ENCODE measurements at regions not wholly inside any gene's neighbourhood (a gene's known extent, or its start where the extent isn't known, plus 50 kb on each side); places are given as distances from the start of the nearest gene placed in this dataset.

DNA sequence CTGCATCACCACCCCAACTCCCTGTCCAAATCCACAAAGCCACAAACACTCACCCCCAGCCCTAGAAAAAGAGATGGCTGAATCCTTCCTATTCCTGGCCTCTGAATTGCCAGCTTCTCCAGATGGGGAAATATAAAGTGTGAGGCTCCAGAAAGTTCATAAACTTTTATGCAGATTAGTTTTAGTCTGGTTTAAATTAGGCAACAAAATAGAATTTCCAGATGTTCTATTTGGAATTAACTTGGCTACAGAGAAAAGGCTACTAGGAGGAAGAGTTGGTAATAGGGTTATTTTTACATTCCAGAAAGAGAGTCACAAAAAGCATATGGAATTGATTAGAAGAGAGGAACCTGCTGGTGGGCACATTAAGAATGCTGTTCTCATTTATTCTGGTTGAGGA, 56.0 kb downstream of the EN1 start:
- Histone ChIP-seq H3K27me3 (ENCODE audit: control insufficient read depth in 3 of 3, insufficient read depth in 3 of 3, low read length in 3 of 3) (peaks cover 0 to 3% (median 2%) of the 10 kb centered on the region in 3 donors), H3K9ac (ENCODE audit: low read depth in 1 of 3, low read length in 3 of 3) (no peak overlapping the region), H3K4me3 (ENCODE audit: low read length in 3 of 3) (no peak overlapping the region), H3K4me1 (ENCODE audit: control insufficient read depth in 3 of 3, insufficient read depth in 3 of 3, low read length in 3 of 3) (peaks cover 0 to 6% (median 0%) of the 10 kb centered on the region in 3 donors), H3K27ac (ENCODE audit: low read depth, low read length) (no peak overlapping the region), H3K36me3 (ENCODE audit: control insufficient read depth in 3 of 3, insufficient read depth in 3 of 3, low read length in 3 of 3) (no peaks in the 10 kb centered on the region), H3K9me3 (ENCODE audit: control insufficient read depth in 3 of 3, low read length in 3 of 3) (no peaks in the 10 kb centered on the region)

DNA sequence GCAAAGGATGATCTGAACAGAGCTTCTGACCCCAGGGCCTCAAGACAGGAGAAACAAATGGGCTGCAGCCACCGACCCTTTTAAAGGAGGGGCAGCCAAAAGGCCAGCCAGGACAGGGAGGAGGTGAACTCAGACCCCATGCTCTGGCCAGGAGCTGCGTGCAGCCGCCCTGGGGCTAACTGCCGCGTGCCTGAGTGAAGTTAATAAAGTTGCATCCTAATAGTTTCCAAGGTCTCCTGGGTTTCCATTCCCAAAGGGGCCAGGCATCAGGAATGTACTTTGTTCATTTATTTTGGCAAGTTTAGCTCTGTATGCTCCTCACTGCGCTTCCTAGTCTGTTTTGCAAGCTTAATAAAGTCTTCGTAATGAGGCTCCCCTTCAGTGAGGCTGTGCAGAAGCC, 60.7 kb downstream of the EN1 start:
- no peak overlapping the region for H3K4me3 ChIP-seq (ENCODE audit: low read length in 3 of 3)
- H3K9me3 ChIP-seq (ENCODE audit: control insufficient read depth in 3 of 3, low read length in 3 of 3): no peaks in the 10 kb centered on the region
- H3K9ac ChIP-seq (ENCODE audit: low read depth in 1 of 3, low read length in 3 of 3): no peak overlapping the region
- peaks cover 0 to 4% (median 0%) of the 10 kb centered on the region in 3 donors for H3K27me3 ChIP-seq (ENCODE audit: control insufficient read depth in 3 of 3, insufficient read depth in 3 of 3, low read length in 3 of 3)
- H3K36me3 ChIP-seq (ENCODE audit: control insufficient read depth in 3 of 3, insufficient read depth in 3 of 3, low read length in 3 of 3): no peaks in the 10 kb centered on the region
- peaks cover 0 to 1% (median 0%) of the 10 kb centered on the region in 3 donors for H3K4me1 ChIP-seq (ENCODE audit: control insufficient read depth in 3 of 3, insufficient read depth in 3 of 3, low read length in 3 of 3)
- no peak overlapping the region for H3K27ac ChIP-seq (ENCODE audit: low read depth, low read length)

DNA sequence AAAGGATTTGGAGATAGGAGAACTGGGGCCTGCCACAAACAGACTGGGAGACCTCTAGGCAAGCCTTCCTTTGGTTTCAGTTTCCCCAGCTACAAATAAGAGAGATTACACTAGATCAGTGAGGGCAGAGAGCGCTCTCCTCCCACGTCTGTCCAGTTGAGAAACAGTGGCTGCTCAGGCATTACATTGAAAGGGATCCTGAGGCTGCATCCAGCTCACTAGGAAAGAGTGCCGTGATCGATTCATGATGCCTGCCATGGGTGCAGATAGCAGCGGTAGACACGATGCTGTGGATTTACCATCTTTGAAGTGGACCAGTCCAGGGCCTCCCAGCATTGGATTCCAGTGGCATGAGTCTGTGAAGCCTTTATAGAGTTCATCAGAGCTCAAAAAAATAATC, 62.6 kb downstream of the EN1 start:
- H3K27me3 ChIP-seq (ENCODE audit: control insufficient read depth in 3 of 3, insufficient read depth in 3 of 3, low read length in 3 of 3): peaks cover 0 to 4% (median 0%) of the 10 kb centered on the region in 3 donors
- no peak overlapping the region for H3K9ac ChIP-seq (ENCODE audit: low read depth in 1 of 3, low read length in 3 of 3)
- no peaks in the 10 kb centered on the region for H3K9me3 ChIP-seq (ENCODE audit: control insufficient read depth in 3 of 3, low read length in 3 of 3)
- no peaks in the 10 kb centered on the region for H3K36me3 ChIP-seq (ENCODE audit: control insufficient read depth in 3 of 3, insufficient read depth in 3 of 3, low read length in 3 of 3)
- H3K4me3 ChIP-seq (ENCODE audit: low read length in 3 of 3): no peak overlapping the region
- no peak overlapping the region for H3K27ac ChIP-seq (ENCODE audit: low read depth, low read length)
- H3K4me1 ChIP-seq (ENCODE audit: control insufficient read depth in 3 of 3, insufficient read depth in 3 of 3, low read length in 3 of 3): peaks cover 0 to 4% (median 0%) of the 10 kb centered on the region in 3 donors

DNA sequence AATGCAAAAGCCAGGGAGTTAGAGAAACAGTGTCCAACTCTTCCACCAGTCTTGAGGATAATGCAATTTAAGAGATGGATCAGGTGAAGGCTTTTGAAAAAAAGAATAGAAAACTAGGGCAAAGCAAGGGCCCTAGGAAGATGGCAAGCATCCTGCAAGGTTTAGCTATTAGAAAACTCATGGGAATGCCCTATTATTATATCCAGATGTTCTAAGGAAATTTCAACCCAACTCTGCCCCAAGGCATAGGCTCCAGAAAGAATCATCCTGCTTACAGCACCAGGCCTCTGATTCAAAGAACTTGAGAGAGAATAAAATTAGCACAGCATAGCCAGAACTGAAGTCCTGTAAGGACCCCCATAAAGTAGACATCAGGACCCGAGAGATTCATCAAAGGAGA, 68.1 kb downstream of the EN1 start:
- H3K9ac ChIP-seq (ENCODE audit: low read depth in 1 of 3, low read length in 3 of 3): no peak overlapping the region
- no peak overlapping the region for H3K27ac ChIP-seq (ENCODE audit: low read depth, low read length)

DNA sequence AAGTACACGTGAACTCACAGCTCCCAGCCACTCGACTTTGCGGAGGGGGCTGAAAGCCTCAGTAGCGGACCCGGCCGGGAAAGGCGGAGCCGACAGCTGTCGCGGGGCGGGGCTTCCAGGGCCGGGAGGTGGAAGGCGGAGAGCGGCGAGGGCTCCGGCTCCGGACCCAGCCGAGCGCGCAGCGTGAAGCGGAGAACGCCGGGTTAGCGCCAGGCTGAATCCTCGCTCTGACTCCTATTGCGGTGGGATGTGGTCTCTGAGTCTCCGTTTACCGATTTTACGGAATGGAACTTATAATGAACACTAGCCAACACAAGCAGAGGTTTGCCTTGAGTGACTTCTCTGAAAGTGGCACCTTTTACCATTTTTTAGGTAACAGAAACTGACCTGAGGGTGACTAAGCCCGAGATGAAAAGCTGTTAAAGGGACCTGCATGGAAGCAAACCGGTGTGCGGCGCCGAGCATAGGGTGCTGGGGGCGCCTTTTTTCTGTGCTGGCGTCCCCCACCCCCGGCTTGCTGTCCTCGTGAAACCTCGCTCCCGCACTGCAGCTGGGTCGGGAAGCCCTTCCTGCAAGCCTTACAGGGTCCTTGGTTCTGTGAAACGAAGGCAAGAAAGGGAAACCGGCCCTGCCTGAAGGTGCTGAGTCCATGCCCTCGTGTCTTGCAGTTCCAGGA, 72.9 kb downstream of the EN1 start:
- H3K27ac ChIP-seq (ENCODE audit: low read depth, low read length): no peak overlapping the region
- peaks cover 0 to 4% (median 3%) of the 10 kb centered on the region in 3 donors for H3K4me1 ChIP-seq (ENCODE audit: control insufficient read depth in 3 of 3, insufficient read depth in 3 of 3, low read length in 3 of 3)
- no peaks in the 10 kb centered on the region for H3K36me3 ChIP-seq (ENCODE audit: control insufficient read depth in 3 of 3, insufficient read depth in 3 of 3, low read length in 3 of 3)
- peak overlapping the region; percentile 54 to 80 (median 76) for H3K9ac ChIP-seq (ENCODE audit: low read depth in 1 of 3, low read length in 3 of 3)
- H3K27me3 ChIP-seq (ENCODE audit: control insufficient read depth in 3 of 3, insufficient read depth in 3 of 3, low read length in 3 of 3): peaks cover 0 to 4% (median 0%) of the 10 kb centered on the region in 3 donors
- H3K4me3 ChIP-seq (ENCODE audit: low read length in 3 of 3): peak overlapping the region; percentile 72 to 83 (median 81)
- H3K9me3 ChIP-seq (ENCODE audit: control insufficient read depth in 3 of 3, low read length in 3 of 3): no peaks in the 10 kb centered on the region

More for the DNA sequence above, 68.1 kb downstream of the EN1 start:
- Histone ChIP-seq H3K27me3 (ENCODE audit: control insufficient read depth in 3 of 3, insufficient read depth in 3 of 3, low read length in 3 of 3) (no peaks in the 10 kb centered on the region), H3K4me1 (ENCODE audit: control insufficient read depth in 3 of 3, insufficient read depth in 3 of 3, low read length in 3 of 3) (peaks cover 0 to 4% (median 3%) of the 10 kb centered on the region in 3 donors), H3K4me3 (ENCODE audit: low read length in 3 of 3) (no peak overlapping the region), H3K36me3 (ENCODE audit: control insufficient read depth in 3 of 3, insufficient read depth in 3 of 3, low read length in 3 of 3) (no peaks in the 10 kb centered on the region), H3K9me3 (ENCODE audit: control insufficient read depth in 3 of 3, low read length in 3 of 3) (no peaks in the 10 kb centered on the region)

DNA sequence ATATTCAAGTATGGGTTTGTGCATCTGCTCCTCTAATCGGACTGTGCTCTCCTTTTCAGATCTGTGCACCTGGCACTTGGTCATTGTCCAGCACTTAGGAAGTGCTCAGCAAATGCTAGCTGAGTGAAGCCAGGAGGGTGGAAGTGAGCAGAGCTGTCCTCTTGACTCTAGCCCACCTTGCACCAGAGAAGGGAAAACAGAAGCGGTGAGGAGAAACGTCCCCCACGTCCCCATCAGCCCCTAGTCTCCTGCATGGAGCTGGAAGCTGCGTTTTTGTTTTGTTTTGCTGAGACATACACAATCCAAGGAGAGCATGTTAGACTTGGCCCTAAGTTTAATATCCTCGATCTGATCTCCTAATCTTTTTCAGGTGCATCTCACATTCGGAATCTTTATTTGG, 73.6 kb downstream of the EN1 start:
- Histone ChIP-seq H3K27ac (ENCODE audit: low read depth, low read length) (no peak overlapping the region), H3K36me3 (ENCODE audit: control insufficient read depth in 3 of 3, insufficient read depth in 3 of 3, low read length in 3 of 3) (no peaks in the 10 kb centered on the region), H3K9me3 (ENCODE audit: control insufficient read depth in 3 of 3, low read length in 3 of 3) (no peaks in the 10 kb centered on the region), H3K9ac (ENCODE audit: low read depth in 1 of 3, low read length in 3 of 3) (no peak overlapping the region), H3K4me1 (ENCODE audit: control insufficient read depth in 3 of 3, insufficient read depth in 3 of 3, low read length in 3 of 3) (peaks cover 0 to 4% (median 3%) of the 10 kb centered on the region in 3 donors), H3K27me3 (ENCODE audit: control insufficient read depth in 3 of 3, insufficient read depth in 3 of 3, low read length in 3 of 3) (peaks cover 0 to 4% (median 0%) of the 10 kb centered on the region in 3 donors), H3K4me3 (ENCODE audit: low read length in 3 of 3) (peak overlapping the region in 1 of 3 donors; percentile 50)

DNA sequence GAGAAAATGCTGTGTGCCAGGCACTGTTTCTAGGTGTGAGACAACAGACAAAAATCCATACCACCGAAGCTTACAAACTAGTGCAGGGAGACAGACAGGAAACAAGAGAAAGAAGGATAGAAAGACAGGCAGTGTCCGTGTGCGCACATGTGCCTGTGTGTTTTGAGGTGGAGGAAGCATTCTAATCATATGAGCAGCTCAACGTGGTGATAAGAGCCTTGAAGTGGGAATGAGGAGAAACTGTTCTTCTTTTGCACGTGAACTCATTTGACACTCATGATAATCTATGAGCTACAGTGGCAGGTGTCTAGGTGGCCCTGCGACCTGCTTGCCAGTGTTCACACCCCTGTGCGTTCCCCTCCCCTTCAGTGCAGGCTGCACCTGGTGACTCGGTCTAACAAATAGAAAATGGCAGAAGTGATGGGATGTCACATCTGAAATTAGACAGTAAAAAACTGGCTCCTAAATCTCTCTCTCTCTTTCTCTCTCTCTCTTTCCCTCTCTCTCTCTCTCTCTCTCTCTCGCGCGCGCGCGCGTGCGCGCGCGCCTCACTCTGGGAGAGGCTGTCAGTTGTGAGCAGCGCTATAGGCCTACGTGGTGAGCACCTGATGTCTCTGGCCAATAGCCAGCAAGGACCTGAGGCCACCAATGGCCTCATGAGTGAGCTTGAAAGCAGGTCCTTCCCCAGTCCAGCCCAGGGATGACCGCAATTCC, 74.8 kb downstream of the EN1 start:
- Histone ChIP-seq H3K4me1 (ENCODE audit: control insufficient read depth in 3 of 3, insufficient read depth in 3 of 3, low read length in 3 of 3) (peaks cover 0 to 4% (median 3%) of the 10 kb centered on the region in 3 donors), H3K4me3 (ENCODE audit: low read length in 3 of 3) (no peak overlapping the region), H3K27ac (ENCODE audit: low read depth, low read length) (no peak overlapping the region), H3K36me3 (ENCODE audit: control insufficient read depth in 3 of 3, insufficient read depth in 3 of 3, low read length in 3 of 3) (no peaks in the 10 kb centered on the region), H3K9me3 (ENCODE audit: control insufficient read depth in 3 of 3, low read length in 3 of 3) (no peaks in the 10 kb centered on the region), H3K27me3 (ENCODE audit: control insufficient read depth in 3 of 3, insufficient read depth in 3 of 3, low read length in 3 of 3) (peaks cover 0 to 4% (median 0%) of the 10 kb centered on the region in 3 donors), H3K9ac (ENCODE audit: low read depth in 1 of 3, low read length in 3 of 3) (no peak overlapping the region)

DNA sequence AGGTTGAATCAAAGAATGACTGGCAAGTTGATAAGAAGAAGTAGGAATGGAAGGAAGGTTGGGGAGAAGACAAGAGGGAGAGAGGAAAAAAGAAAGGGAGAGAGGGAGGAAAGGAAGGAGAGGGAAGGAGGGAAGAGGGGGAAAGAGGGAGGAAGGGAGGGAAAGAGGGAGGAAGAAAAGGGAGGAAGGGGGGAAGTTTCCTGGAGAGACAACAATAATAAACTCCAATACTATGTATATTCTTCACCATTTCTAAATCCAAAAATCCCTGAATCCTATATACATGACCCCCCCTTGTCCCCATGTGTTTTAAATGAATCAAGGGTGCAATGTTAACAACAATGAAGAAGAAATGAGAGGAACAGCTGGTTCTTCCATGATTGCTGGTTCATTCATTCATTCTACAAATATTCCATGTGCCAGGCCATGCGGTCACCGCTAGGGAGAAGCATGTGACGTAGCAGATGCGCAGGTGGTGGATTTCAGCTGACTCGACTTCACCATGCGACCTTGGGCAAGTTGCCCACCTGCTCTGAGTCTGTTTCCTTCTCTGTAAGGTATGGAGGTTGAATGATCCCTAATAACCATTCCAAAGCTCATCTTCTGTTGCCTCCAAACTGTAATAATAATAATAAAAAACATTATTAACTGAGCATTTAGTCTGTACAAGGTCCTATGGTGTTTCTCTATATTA, 77.6 kb downstream of the EN1 start:
- Histone ChIP-seq H3K27ac (ENCODE audit: low read depth, low read length) (no peak overlapping the region), H3K9me3 (ENCODE audit: control insufficient read depth in 3 of 3, low read length in 3 of 3) (no peaks in the 10 kb centered on the region), H3K4me3 (ENCODE audit: low read length in 3 of 3) (no peak overlapping the region), H3K36me3 (ENCODE audit: control insufficient read depth in 3 of 3, insufficient read depth in 3 of 3, low read length in 3 of 3) (no peaks in the 10 kb centered on the region), H3K4me1 (ENCODE audit: control insufficient read depth in 3 of 3, insufficient read depth in 3 of 3, low read length in 3 of 3) (peaks cover 0 to 4% (median 2%) of the 10 kb centered on the region in 3 donors), H3K27me3 (ENCODE audit: control insufficient read depth in 3 of 3, insufficient read depth in 3 of 3, low read length in 3 of 3) (peaks cover 0 to 4% (median 0%) of the 10 kb centered on the region in 3 donors), H3K9ac (ENCODE audit: low read depth in 1 of 3, low read length in 3 of 3) (no peak overlapping the region)

DNA sequence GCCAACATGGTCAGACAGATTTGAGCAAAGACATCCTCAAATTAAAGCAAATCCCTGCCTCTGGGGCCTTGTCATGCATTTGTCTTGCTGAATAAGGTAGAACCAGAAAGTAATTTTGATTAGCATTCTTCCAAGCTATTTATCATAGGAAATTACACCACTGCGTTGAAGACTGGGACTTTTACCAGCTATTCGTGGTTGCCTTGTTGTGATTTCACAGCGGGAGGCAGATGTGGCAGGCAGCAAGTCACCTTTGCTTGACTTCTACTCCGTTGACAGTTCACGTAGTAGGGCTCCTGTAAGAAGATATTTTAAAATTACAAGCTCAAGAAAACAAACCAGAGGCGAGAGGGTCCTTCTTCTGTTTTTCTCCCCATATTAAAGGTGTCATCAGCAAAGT, 80.6 kb downstream of the EN1 start:
- H3K4me1 ChIP-seq (ENCODE audit: control insufficient read depth in 3 of 3, insufficient read depth in 3 of 3, low read length in 3 of 3): no peaks in the 10 kb centered on the region
- H3K9ac ChIP-seq (ENCODE audit: low read depth in 1 of 3, low read length in 3 of 3): no peak overlapping the region
- peaks cover 0 to 4% (median 0%) of the 10 kb centered on the region in 3 donors for H3K27me3 ChIP-seq (ENCODE audit: control insufficient read depth in 3 of 3, insufficient read depth in 3 of 3, low read length in 3 of 3)
- no peak overlapping the region for H3K27ac ChIP-seq (ENCODE audit: low read depth, low read length)
- no peaks in the 10 kb centered on the region for H3K9me3 ChIP-seq (ENCODE audit: control insufficient read depth in 3 of 3, low read length in 3 of 3)
- no peaks in the 10 kb centered on the region for H3K36me3 ChIP-seq (ENCODE audit: control insufficient read depth in 3 of 3, insufficient read depth in 3 of 3, low read length in 3 of 3)
- no peak overlapping the region for H3K4me3 ChIP-seq (ENCODE audit: low read length in 3 of 3)

DNA sequence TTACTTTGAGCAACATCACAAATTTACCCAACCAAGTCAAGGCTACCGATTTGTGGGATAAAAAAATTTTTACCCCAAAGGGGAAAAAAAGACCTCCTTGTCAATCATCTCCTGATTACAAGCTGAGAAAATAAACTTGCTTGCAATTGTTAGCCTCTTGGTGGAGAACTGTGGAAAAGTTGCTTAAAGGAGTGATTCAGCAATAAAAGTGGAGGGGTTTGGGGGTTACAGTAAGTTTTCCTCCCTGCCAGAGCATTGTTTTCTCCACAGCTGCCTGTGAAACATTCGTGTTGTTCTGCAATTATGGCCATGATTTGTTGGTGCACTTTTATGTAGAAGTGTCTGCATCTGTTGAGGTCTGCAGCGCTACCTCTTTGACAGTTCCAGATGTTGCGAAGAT, 82.6 kb downstream of the EN1 start:
- Histone ChIP-seq H3K27ac (ENCODE audit: low read depth, low read length) (no peak overlapping the region), H3K4me1 (ENCODE audit: control insufficient read depth in 3 of 3, insufficient read depth in 3 of 3, low read length in 3 of 3) (no peaks in the 10 kb centered on the region), H3K27me3 (ENCODE audit: control insufficient read depth in 3 of 3, insufficient read depth in 3 of 3, low read length in 3 of 3) (no peaks in the 10 kb centered on the region), H3K4me3 (ENCODE audit: low read length in 3 of 3) (no peak overlapping the region), H3K9ac (ENCODE audit: low read depth in 1 of 3, low read length in 3 of 3) (no peak overlapping the region), H3K9me3 (ENCODE audit: control insufficient read depth in 3 of 3, low read length in 3 of 3) (no peaks in the 10 kb centered on the region), H3K36me3 (ENCODE audit: control insufficient read depth in 3 of 3, insufficient read depth in 3 of 3, low read length in 3 of 3) (no peaks in the 10 kb centered on the region)

Measured in skeletal muscle tissue (tissue), 3 donors.